ENCODE measurements at regions not wholly inside any gene's neighbourhood (a gene's known extent, or its start where the extent isn't known, plus 50 kb on each side); places are given as distances from the start of the nearest gene placed in this dataset.

GRCh38 chr4:16315456-16315855, 89.2 kb upstream of the TAPT1 start:
- DNase-seq (ENCODE audit: low read depth in 2 of 2): no peak
- H3K79me2 ChIP-seq (ENCODE audit: control insufficient read depth, insufficient read depth, low read length): no peaks in the 10 kb centered on the region
- H3K27me3 ChIP-seq (ENCODE audit: control insufficient read depth, insufficient read depth, low read length): no peaks in the 10 kb centered on the region
- H3K4me1 ChIP-seq (ENCODE audit: control insufficient read depth, extremely low read depth, insufficient read depth, low read length): no peaks in the 10 kb centered on the region
- H2AFZ ChIP-seq (ENCODE audit: low read length): no peak overlapping the region
- no peaks in the 10 kb centered on the region for H3K36me3 ChIP-seq (ENCODE audit: control insufficient read depth, insufficient read depth, low read length)
- TF ChIP-seq EZH2 (IDR thresholded peaks at IDR 0.05; ENCODE audit: low read length, missing control alignments): no peak
- TF ChIP-seq CTCF (conservative IDR thresholded peaks at IDR 0.05 in 1 of 2, IDR thresholded peaks at IDR 0.05 in 1 of 2; ENCODE audit: low read depth in 1 of 2, low read length in 2 of 2): no peak
- no peaks in the 10 kb centered on the region for H3K9me3 ChIP-seq (ENCODE audit: control insufficient read depth, insufficient read depth, low read depth, low read length)
- no peak overlapping the region for H3K9ac ChIP-seq (ENCODE audit: insufficient read depth, low read length)
- no peak overlapping the region for H3K4me2 ChIP-seq (ENCODE audit: extremely low read depth, insufficient read depth, low read length)
- H3K4me3 ChIP-seq (replicated peaks in 1 of 4; ENCODE audit: control extremely low read depth in 1 of 4, insufficient read depth in 1 of 4, low read depth in 3 of 4, low read length in 4 of 4): no peak overlapping the region
- H3K27ac ChIP-seq (ENCODE audit: insufficient read depth, low read length): no peak overlapping the region
- H4K20me1 ChIP-seq (ENCODE audit: control insufficient read depth, extremely low read depth, insufficient read depth, low read length): no peaks in the 10 kb centered on the region

DNA sequence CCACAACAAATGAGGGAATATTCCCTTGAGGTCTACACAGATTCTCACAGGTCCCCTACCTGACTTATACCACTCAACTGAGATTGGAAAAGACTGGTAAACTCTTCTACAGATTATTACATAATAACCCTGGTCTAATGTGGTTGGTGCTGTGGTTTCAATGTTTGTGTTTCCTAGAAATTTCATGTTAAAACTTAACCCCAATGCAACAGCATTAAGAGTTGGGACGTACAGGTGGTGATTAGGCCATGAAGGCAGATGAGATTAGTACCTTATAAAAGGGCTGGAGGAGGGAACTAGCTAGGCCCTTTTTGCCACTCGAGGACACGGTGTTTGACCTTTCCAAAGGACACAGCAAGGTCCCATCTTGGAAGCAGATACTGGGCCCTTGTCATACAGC, 84.3 kb upstream of the TAPT1 start:
- no peak overlapping the region for H3K9ac ChIP-seq (ENCODE audit: insufficient read depth, low read length)
- H3K36me3 ChIP-seq (ENCODE audit: control insufficient read depth, insufficient read depth, low read length): no peaks in the 10 kb centered on the region
- H3K9me3 ChIP-seq (ENCODE audit: control insufficient read depth, insufficient read depth, low read depth, low read length): no peaks in the 10 kb centered on the region
- H3K4me2 ChIP-seq (ENCODE audit: extremely low read depth, insufficient read depth, low read length): no peak overlapping the region
- H4K20me1 ChIP-seq (ENCODE audit: control insufficient read depth, extremely low read depth, insufficient read depth, low read length): no peaks in the 10 kb centered on the region
- H3K79me2 ChIP-seq (ENCODE audit: control insufficient read depth, insufficient read depth, low read length): no peaks in the 10 kb centered on the region
- no peaks in the 10 kb centered on the region for H3K4me1 ChIP-seq (ENCODE audit: control insufficient read depth, extremely low read depth, insufficient read depth, low read length)
- DNase-seq (ENCODE audit: low read depth in 2 of 2): no peak
- no peak overlapping the region for H3K4me3 ChIP-seq (replicated peaks in 1 of 4; ENCODE audit: control extremely low read depth in 1 of 4, insufficient read depth in 1 of 4, low read depth in 3 of 4, low read length in 4 of 4)
- H3K27me3 ChIP-seq (ENCODE audit: control insufficient read depth, insufficient read depth, low read length): no peaks in the 10 kb centered on the region
- H3K27ac ChIP-seq (ENCODE audit: insufficient read depth, low read length): no peak overlapping the region
- TF ChIP-seq EZH2 (IDR thresholded peaks at IDR 0.05; ENCODE audit: low read length, missing control alignments): no peak
- no peak for TF ChIP-seq CTCF (conservative IDR thresholded peaks at IDR 0.05 in 1 of 2, IDR thresholded peaks at IDR 0.05 in 1 of 2; ENCODE audit: low read depth in 1 of 2, low read length in 2 of 2)
- no peak overlapping the region for H2AFZ ChIP-seq (ENCODE audit: low read length)

GRCh38 chr4:16302648-16303047, 76.4 kb upstream of the TAPT1 start:
- no peak for TF ChIP-seq CTCF (conservative IDR thresholded peaks at IDR 0.05 in 1 of 2, IDR thresholded peaks at IDR 0.05 in 1 of 2; ENCODE audit: low read depth in 1 of 2, low read length in 2 of 2)
- TF ChIP-seq EZH2 (IDR thresholded peaks at IDR 0.05; ENCODE audit: low read length, missing control alignments): no peak
- H3K4me2 ChIP-seq (ENCODE audit: extremely low read depth, insufficient read depth, low read length): no peak overlapping the region
- H2AFZ ChIP-seq (ENCODE audit: low read length): no peak overlapping the region
- no peak for DNase-seq (ENCODE audit: low read depth in 2 of 2)
- no peaks in the 10 kb centered on the region for H3K36me3 ChIP-seq (ENCODE audit: control insufficient read depth, insufficient read depth, low read length)
- H3K4me3 ChIP-seq (replicated peaks in 1 of 4; ENCODE audit: control extremely low read depth in 1 of 4, insufficient read depth in 1 of 4, low read depth in 3 of 4, low read length in 4 of 4): no peak overlapping the region
- H3K27me3 ChIP-seq (ENCODE audit: control insufficient read depth, insufficient read depth, low read length): no peaks in the 10 kb centered on the region
- no peaks in the 10 kb centered on the region for H3K9me3 ChIP-seq (ENCODE audit: control insufficient read depth, insufficient read depth, low read depth, low read length)
- no peaks in the 10 kb centered on the region for H3K79me2 ChIP-seq (ENCODE audit: control insufficient read depth, insufficient read depth, low read length)
- no peaks in the 10 kb centered on the region for H3K4me1 ChIP-seq (ENCODE audit: control insufficient read depth, extremely low read depth, insufficient read depth, low read length)
- no peaks in the 10 kb centered on the region for H4K20me1 ChIP-seq (ENCODE audit: control insufficient read depth, extremely low read depth, insufficient read depth, low read length)
- H3K27ac ChIP-seq (ENCODE audit: insufficient read depth, low read length): no peak overlapping the region
- no peak overlapping the region for H3K9ac ChIP-seq (ENCODE audit: insufficient read depth, low read length)
